Muscle of back (tissue), 3 donors: ENCODE measurements at regions not wholly inside any gene's neighbourhood (a gene's known extent, or its start where the extent isn't known, plus 50 kb on each side); places are given as distances from the start of the nearest gene placed in this dataset.

Source experiments
- DNase-seq, 3 donors: peaks; one replicate each; pipeline versions ENCODE4 v3.0.0 to v3.0.0-alpha.2; 2013

DNA sequence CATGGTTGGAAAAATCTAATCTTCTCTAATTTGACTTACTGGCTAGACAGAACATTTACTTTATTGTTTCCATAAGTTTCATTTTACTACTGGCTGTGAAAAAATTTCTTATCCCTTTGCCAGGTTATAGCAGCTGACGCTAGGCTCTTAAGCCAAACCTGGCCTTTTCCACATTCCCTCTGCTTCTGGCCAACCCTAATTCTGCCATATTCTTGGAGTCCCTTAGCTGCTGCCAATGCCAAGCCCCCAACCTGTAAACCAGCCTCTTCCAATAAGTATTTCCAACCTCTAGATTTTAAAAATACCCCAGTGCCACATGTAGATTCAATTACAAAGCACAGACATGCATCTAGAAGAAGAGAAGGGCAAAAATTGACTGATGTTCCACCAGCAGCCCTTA is 452.3 kb upstream of the MEX3C start:
- DNase-seq = no peak

DNA sequence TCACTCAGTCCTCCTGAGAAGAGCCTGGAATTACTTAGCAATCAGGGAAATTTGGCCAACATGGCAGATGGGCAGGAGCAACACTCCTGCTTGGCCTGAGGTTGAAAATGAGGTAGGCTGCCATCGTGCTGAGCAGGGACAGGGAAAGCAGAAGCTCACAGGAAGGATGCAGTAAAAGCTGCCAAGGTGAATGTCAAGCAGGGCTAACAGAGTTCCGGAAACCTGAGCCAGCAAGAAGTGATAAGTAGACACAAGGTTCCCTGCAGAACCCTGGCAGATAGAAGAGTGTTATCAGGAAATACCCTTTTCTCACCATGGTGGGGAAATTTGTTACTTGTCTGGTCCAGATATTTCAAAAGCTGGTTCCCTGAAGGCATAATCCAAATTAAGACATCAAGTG is 454.3 kb upstream of the MEX3C start:
- DNase-seq = no peak

DNA sequence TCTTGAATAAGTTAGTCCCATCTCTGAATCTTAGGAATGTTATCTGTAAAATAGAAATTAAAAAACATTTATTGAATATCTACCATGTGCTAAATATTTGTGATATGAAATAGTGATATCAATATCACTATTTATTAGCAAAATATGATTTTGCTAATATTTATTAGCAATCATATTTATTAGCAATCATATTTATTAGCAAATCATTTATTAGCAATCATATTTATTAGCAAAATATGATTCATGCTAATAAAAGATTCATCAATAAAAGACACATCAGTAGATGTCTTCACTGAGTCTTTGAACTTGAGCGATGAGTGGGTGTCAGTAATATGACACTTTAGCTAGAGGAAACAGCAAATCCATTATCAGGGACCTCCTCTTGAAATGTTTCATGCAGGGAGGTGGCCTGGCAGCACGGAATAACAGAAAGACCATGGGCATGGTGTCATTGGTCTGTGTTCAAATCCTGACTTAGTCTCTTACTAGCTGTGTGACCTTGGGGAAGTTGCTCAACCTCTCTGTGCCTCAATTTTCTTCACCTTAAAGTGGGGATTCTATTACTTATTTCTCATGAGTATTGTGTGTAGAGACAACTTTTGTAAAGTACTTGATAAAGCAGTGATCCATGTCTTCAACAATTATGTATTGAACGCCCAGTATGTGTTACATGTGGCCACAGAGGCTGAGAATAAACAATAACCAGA is 456.2 kb upstream of the MEX3C start:
- DNase-seq = no peak

- no peak for DNase-seq
Observed at GRCh38 chr18:51654488-51655326, 457.2 kb upstream of the MEX3C start.

- no peak for DNase-seq
Observed at GRCh38 chr18:51655327-51655698, 457.8 kb upstream of the MEX3C start.

DNA sequence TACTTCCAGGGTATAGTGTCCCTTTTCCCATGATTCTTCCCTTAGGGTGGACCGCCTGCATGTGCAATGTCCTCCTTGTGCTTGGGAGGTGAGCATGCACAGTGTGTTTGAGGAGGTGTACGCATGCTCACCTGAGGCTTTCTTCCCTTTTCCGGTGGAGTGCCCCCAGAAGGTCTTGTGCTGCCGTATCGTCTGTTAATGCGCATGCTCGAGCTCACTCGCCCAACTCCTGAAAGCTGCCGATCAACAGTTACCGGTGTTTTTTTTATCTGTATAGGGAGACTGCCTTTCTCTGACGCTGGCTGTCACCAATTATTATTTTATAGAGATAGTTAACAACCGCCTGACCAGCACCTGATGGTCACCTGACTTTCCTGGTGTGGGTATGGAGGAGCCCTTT is 458.8 kb upstream of the MEX3C start:
- DNase-seq = no peak

GRCh38 chr18:51658436-51658835 is 461.0 kb upstream of the MEX3C start:
- no peak for DNase-seq

GRCh38 chr18:51659781-51660180 is 462.3 kb upstream of the MEX3C start:
- DNase-seq = no peak

- DNase-seq = no peak
Observed at GRCh38 chr18:51660188-51660715, 462.8 kb upstream of the MEX3C start.

DNA sequence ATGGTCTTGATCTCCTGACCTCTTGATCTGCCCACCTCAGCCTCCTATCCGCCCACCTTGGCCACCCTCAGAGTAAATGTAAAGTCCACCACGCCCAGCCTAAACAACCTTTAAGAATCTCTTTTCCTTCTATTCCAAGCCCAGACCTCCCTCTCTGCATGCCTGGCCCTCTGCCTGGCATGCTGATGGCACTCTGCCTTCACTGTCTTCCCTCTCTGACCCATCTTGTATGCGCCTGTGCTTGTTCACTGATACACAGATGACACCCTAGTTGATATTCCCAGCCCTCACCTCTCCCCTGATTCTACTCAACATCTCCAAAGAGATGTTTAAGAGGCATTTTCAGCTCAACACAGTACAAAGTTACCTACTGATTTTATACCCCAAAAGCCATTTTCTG is 466.8 kb upstream of the MEX3C start:
- DNase-seq = no peak

DNA sequence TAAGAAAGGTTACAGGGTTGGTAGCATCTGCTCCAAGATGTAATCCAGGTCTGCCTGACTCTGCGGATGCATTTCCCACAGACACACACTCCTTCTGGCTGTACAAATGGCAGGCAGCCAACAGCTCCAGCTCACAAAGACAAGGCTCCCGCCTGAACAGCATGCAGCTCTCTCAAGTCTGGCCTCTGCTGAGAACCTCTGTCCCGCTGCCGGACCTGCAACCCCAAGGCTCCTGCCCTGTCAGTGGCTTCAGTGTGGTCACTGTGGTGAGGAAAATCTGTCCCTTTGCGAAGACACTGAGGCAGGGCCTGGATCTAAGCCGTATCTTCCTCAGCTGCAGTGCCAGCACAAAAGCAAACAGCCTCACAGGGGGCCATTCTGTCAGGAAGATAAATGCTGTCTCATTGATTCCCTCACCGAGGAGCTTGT is 469.3 kb upstream of the MEX3C start:
- peak; percentile 32 to 81 (median 61) for DNase-seq

GRCh38 chr18:51668101-51668500 is 470.6 kb upstream of the MEX3C start:
- peak; percentile 31 to 67 (median 57) for DNase-seq

DNA sequence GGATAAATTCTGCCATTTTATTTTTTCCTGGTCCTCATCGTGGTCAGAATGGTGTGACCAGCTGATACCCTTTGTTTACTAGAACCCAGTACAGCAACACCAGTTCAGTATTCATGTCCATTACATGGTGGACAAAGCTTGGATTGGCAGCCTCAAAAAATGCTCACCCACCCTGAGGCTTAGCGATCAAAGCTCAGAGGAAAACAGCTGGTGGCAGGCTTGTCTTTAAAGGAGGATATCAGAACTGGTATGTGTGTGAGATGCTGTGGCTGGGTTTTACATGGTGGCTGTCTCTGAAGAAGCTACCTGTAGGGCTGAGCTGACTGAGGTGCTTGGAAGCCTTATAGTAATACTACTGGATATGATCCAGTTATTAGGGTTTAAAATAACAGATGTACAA is 471.1 kb upstream of the MEX3C start:
- no peak for DNase-seq

DNA sequence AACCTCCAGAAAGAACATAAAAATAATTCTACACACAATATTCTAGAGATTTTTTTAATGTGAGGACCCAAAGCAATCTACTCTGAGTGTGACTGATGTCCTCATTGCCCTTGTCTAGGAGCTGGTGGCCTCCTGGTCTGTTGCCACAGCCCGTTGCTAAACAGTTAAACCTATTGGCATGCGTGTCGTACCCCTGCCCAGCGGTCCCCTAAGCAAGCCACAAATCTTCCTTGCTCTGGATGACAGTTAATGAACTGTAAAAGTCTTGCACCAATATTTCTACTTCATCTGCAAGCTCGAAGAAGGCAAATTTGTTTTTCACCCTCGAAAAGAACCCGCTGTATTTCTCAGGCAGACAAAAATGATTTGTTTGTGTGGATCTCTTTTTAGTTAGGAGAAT is 489.1 kb upstream of the MEX3C start:
- no peak for DNase-seq

- DNase-seq = no peak
Observed at GRCh38 chr18:51687845-51688585, 490.5 kb upstream of the MEX3C start.

DNA sequence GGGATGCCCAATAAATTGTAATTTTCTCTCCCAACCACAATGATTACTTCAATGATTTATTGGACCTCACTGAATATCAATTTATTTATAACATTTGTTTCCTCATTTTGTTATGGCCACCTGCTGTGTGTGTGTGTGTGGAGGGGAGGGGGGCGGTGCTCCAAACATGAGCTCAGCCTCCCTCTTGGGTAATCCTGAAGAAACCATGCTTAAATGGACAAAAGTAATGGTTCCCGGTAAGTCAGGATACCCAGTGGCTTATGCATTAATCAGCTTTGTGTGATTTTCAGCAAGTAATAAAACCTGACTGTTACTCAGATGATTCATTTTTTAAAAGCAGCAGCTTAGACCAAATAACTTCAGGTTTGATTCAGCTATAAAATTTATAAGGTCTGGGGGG is 495.1 kb upstream of the MEX3C start:
- DNase-seq = no peak

DNA sequence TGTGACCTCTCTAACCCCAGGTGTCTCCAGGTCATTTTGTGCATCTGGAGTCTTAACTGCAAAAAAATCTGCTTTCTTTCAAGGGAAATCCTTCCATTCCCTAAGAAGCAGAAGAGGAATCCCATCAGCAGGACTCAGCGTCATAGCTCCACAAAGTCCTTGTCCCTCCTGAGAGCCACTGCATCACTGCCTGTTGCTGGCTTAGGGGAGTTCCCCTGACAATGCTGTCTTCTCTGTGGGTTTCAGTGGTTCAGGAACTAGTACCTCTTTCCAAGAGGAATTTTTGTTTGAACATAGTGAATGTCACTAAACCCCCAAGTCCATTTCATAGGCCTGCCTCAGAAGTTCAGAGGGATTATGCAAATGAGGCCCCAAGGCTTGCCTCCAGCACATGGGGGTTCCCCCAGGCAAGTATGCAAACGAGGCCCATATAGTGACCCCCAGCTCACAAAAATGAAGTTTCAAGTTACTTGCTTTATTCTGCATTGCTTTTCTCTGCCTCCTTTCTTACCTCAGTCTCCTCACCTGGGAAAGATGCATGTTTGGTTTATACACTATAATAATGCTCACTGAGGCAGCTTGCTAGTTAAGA is 513.9 kb upstream of the MEX3C start:
- no peak for DNase-seq

GRCh38 chr18:51712821-51713220 is 515.3 kb upstream of the MEX3C start:
- DNase-seq = peak in 2 of 3 donors; percentile 37 to 58

GRCh38 chr18:51716277-51716676 is 518.8 kb upstream of the MEX3C start:
- DNase-seq = no peak

DNA sequence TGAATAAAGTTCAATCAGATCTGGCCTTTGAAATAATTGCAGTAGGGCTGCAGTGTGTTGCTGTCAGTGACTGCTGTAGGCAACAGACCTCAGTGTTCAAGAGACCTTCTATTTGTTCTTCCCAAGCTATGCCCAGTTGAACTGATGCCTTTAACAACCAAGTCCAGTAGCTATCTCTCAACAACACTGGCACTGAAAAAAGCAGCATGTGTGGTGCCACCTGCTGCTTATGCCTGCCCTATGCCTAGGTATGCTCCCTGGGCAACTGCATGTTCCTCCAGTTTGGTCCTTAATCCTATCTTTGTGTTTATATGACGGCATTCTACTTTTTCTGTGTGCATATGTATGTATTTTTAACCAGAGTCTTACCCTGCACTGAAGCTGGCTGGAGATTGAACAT is 523.9 kb upstream of the MEX3C start:
- no peak for DNase-seq

- DNase-seq = no peak
Observed at GRCh38 chr18:51721996-51722395, 524.5 kb upstream of the MEX3C start.
